ENCODE measurements at regions not wholly inside any gene's neighbourhood (a gene's known extent, or its start where the extent isn't known, plus 50 kb on each side); places are given as distances from the start of the nearest gene placed in this dataset.

DNA sequence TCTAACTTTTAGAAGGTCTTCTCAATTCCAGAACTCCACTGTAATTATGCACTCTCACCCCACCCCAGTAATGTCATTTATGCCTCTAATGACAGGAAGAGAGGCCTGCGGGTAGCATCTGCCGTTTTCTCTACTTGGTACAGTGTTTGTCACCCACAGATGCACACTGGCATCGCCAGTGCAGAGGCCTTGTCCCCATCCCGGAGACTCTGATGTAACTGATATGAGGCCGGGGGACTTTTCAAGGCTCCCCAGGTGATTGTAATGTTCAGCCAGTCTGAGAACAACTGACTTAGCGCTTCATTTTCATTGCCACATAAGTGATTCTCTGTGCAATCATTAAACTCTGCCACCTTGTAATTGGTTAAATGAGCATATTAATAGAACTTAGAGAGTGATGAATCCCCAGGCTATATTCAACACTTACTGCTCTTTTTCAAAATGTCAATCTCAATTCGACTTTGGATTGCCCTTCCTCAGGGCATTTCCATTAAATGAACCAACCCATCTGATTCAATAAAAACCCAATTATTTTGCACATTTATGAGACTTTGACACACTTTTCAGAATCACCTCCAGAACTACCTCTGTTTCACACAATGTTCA, 113.2 kb downstream of the HERPUD2 start:
- DNase-seq, result no peak
- CTCF ChIA-PET, result interaction anchor here (0.5 kb wide), 1 partner anchor 74 kb away, joined by 3 read pairs; no protein-coding TSS in a partner anchor
- H3K36me3 Mint-ChIP-seq, result no peaks in the 10 kb centered on the region
- H3K4me1 Mint-ChIP-seq, result no peaks in the 10 kb centered on the region
- no peak overlapping the region for H3K27ac Mint-ChIP-seq
- no peaks in the 10 kb centered on the region for H3K9me3 Mint-ChIP-seq
- H3K27me3 Mint-ChIP-seq, result peaks cover 10% of the 10 kb centered on the region
- H3K4me3 Mint-ChIP-seq, result no peak overlapping the region

DNA sequence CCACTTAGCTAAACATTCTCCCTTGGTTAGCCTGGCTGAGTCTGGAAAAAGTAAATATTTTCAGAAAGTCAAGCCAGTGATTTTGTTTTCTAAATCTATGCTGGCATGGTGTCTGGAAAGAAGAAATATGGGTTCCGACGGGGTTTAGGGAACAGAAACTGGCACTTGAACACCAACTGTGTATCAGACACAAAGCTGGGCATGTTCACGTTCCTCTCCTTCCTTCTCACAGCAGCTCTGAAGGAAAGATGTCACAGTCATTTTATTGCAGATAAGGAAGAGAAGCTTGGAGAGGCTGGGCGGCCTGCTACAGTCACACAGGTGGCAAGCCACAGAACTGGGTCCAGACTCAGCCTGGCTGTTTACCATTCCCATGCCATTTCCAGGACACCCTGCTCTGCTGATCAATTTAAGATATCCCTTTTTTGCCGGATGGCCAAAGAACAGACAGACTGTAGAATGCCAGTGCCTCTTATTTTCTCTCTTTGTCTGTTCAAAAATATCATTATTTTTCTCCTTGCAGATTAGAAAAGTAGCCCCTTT, 118.8 kb downstream of the HERPUD2 start:
- Mint-ChIP-seq H3K36me3 (no peaks in the 10 kb centered on the region), H3K27me3 (peaks cover 3% of the 10 kb centered on the region), H3K4me1 (no peaks in the 10 kb centered on the region), H3K4me3 (no peak overlapping the region), H3K27ac (no peak overlapping the region), H3K9me3 (no peaks in the 10 kb centered on the region)
- CTCF ChIA-PET, result no interaction called here
- DNase-seq, result no peak

DNA sequence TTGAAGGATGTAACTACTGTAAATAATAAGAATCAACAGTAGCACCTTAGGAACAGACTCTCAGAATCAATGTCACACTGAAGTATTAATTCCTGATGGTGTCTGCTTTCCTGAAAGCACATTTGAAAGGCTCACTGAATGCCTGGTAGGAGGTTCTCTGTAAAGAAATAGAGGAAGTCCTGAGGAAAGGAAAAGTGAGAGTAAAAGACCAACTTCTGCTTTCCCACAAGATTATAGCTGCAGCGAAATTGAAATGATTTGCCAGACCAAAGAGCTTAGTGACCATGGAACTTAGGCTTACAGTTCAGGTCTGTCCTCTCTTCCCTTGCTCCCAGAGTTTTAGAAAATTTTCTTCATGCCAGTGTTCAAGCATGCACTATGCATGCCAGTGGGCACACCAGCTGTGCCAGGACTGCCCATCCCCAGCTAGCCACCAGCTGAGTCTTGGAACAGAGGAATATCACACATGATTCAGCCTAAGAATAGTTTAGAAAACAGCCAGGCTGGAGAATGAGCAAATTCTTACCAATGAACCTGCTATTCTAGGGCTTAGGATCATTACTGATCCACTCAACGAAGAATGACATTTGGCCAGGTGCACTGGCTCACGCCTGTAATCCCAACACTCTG, 123.2 kb downstream of the HERPUD2 start:
- Mint-ChIP-seq H3K36me3 (no peaks in the 10 kb centered on the region), H3K9me3 (no peaks in the 10 kb centered on the region), H3K4me3 (no peak overlapping the region), H3K27ac (no peak overlapping the region), H3K4me1 (no peaks in the 10 kb centered on the region), H3K27me3 (peaks cover 17% of the 10 kb centered on the region)
- DNase-seq, result no peak
- CTCF ChIA-PET, result no interaction called here

DNA sequence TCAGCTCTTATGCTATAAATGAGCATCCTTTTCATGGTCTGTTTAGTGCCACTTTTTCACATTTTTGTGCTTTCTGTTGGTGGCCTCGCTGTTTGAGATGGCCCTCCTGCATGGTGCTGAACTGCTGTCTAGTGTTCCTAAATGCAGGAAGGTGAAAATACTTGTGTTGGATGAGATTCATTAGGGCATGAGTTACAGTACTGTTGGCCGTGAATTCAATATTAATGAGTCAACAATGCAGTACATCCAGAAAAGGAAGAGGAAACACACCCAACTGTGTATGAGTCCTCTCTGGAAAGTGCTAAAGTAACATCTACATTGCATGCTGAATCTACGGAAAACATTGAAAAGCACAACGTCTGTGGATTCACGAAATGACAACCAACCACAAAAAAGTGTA, 124.0 kb downstream of the HERPUD2 start:
- no peaks in the 10 kb centered on the region for H3K4me1 Mint-ChIP-seq
- H3K4me3 Mint-ChIP-seq, result no peak overlapping the region
- no peak overlapping the region for H3K27ac Mint-ChIP-seq
- peaks cover 17% of the 10 kb centered on the region for H3K27me3 Mint-ChIP-seq
- H3K36me3 Mint-ChIP-seq, result no peaks in the 10 kb centered on the region
- CTCF ChIA-PET, result no interaction called here
- no peaks in the 10 kb centered on the region for H3K9me3 Mint-ChIP-seq
- DNase-seq, result no peak

DNA sequence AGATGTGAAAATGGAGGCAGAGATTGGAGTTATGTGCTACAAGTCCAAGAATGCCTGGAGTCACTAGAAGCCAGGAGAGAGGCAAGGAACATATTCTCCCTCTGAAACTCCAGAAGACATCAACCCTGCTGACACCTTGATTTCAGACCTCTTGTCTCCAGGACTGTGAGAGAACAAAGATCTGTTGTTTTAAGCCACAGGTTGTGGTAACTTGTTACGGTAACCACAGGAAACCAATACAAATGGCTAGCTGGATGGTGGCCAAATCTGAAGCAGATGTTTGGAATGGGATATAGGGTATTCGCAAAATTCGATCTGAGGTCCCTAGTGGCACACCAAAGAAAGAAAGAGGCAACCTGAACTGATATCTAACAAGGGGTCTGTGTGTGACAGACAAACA, 129.0 kb downstream of the HERPUD2 start:
- Mint-ChIP-seq H3K4me1 (no peaks in the 10 kb centered on the region), H3K4me3 (no peak overlapping the region), H3K36me3 (no peaks in the 10 kb centered on the region), H3K27ac (no peak overlapping the region), H3K27me3 (peaks cover 23% of the 10 kb centered on the region), H3K9me3 (no peaks in the 10 kb centered on the region)
- CTCF ChIA-PET, result no interaction called here
- no peak for DNase-seq

DNA sequence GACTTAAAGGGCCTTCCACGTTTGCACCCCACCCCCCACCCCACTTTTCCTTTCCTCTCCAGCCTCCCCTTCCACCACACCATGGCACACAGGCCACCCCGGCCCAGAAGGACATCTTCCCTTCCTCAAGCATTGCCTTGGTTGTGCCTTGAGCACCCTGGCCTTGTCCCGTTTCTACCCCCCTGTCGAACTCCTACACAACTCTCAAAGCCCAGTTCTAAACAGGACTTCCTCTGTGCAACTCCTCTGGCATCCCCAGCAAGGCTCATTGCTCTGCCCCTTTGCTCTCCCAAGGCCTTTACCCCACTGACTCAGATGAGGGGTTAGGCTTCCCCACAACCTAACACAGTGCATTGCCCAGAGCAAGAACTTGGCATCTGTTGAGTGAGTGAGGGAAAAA, 136.1 kb downstream of the HERPUD2 start:
- no peak overlapping the region for H3K27ac Mint-ChIP-seq

GRCh38 chr7:35556515-35557471, 138.1 kb downstream of the HERPUD2 start:
- no peak for DNase-seq
- Mint-ChIP-seq H3K36me3 (no peaks in the 10 kb centered on the region), H3K4me1 (no peaks in the 10 kb centered on the region), H3K27me3 (peaks cover 22% of the 10 kb centered on the region), H3K27ac (no peak overlapping the region), H3K4me3 (no peak overlapping the region), H3K9me3 (no peaks in the 10 kb centered on the region)
- CTCF ChIA-PET, result interaction anchor here (0.6 to 1.0 kb wide), 2 partner anchors 11 to 75 kb away, joined by 3 read pairs; no protein-coding TSS in a partner anchor

More for the DNA sequence above, 136.1 kb downstream of the HERPUD2 start:
- Mint-ChIP-seq H3K9me3 (no peaks in the 10 kb centered on the region), H3K4me1 (no peaks in the 10 kb centered on the region), H3K27me3 (peaks cover 22% of the 10 kb centered on the region), H3K4me3 (no peak overlapping the region), H3K36me3 (no peaks in the 10 kb centered on the region)
- CTCF ChIA-PET, result no interaction called here
- DNase-seq, result no peak

DNA sequence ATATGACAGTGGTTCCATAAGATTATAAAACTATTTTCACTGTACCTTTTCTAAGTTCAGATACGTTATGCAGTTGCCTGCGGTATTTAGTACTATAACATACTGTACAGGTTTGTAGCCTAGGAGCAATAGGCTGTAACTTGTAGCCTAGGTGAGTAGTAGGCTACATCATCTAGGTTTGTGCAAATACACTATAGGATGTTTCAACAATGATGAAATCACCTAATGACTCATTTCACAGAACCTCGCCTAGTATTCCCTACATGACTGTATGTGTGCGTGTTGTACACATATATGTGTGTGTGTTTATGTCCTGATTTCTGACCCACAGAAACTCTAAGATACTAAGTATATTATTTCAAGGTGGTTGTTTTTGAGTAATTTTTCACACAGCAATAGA, 139.0 kb downstream of the HERPUD2 start:
- CTCF ChIA-PET, result interaction anchor here (0.6 kb wide), 1 partner anchor 74 kb away, joined by 3 read pairs; no protein-coding TSS in a partner anchor
- H3K4me3 Mint-ChIP-seq, result no peak overlapping the region
- H3K27me3 Mint-ChIP-seq, result peaks cover 19% of the 10 kb centered on the region
- H3K36me3 Mint-ChIP-seq, result no peaks in the 10 kb centered on the region
- DNase-seq, result no peak
- no peaks in the 10 kb centered on the region for H3K4me1 Mint-ChIP-seq
- no peaks in the 10 kb centered on the region for H3K9me3 Mint-ChIP-seq
- H3K27ac Mint-ChIP-seq, result no peak overlapping the region

- Mint-ChIP-seq H3K27me3 (peaks cover 19% of the 10 kb centered on the region), H3K4me1 (no peaks in the 10 kb centered on the region), H3K36me3 (no peaks in the 10 kb centered on the region), H3K27ac (no peak overlapping the region), H3K9me3 (no peaks in the 10 kb centered on the region), H3K4me3 (no peak overlapping the region)
- CTCF ChIA-PET, result no interaction called here
- no peak for DNase-seq
Measured at GRCh38 chr7:35555386-35555785, 139.5 kb downstream of the HERPUD2 start.

DNA sequence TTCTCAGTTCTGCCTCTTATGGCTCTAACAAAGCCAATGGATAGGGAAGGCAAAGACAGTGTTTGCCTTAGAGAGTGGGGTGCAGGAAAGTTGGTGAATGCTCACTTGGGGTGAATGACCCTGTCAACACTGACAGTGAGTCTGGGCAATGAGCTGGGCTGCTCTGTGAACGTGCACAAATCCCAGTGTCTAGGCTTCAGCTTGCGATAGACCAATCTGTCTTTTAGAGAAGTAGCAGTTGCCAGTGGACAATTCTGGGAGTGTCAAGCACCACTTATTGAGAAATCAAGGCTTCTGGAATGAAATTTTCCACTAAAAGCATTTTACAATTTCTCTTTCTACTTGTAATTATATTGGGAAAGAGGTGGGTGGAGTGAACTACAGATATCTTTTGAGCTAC, 141.4 kb downstream of the HERPUD2 start:
- H3K36me3 Mint-ChIP-seq, result no peaks in the 10 kb centered on the region
- H3K27ac Mint-ChIP-seq, result no peak overlapping the region
- no peak overlapping the region for H3K4me3 Mint-ChIP-seq
- H3K27me3 Mint-ChIP-seq, result peaks cover 15% of the 10 kb centered on the region
- H3K4me1 Mint-ChIP-seq, result no peaks in the 10 kb centered on the region
- DNase-seq, result no peak
- H3K9me3 Mint-ChIP-seq, result no peaks in the 10 kb centered on the region
- CTCF ChIA-PET, result interaction anchor here (1.0 to 1.4 kb wide), 2 partner anchors 18 to 33 kb away, joined by 3 to 6 read pairs; no protein-coding TSS in a partner anchor

GRCh38 chr7:35552691-35553090, 142.2 kb downstream of the HERPUD2 start:
- no peak for DNase-seq
- no peak overlapping the region for H3K4me3 Mint-ChIP-seq
- no peaks in the 10 kb centered on the region for H3K36me3 Mint-ChIP-seq
- peaks cover 15% of the 10 kb centered on the region for H3K27me3 Mint-ChIP-seq
- H3K9me3 Mint-ChIP-seq, result no peaks in the 10 kb centered on the region
- H3K27ac Mint-ChIP-seq, result no peak overlapping the region
- CTCF ChIA-PET, result no interaction called here
- no peaks in the 10 kb centered on the region for H3K4me1 Mint-ChIP-seq

DNA sequence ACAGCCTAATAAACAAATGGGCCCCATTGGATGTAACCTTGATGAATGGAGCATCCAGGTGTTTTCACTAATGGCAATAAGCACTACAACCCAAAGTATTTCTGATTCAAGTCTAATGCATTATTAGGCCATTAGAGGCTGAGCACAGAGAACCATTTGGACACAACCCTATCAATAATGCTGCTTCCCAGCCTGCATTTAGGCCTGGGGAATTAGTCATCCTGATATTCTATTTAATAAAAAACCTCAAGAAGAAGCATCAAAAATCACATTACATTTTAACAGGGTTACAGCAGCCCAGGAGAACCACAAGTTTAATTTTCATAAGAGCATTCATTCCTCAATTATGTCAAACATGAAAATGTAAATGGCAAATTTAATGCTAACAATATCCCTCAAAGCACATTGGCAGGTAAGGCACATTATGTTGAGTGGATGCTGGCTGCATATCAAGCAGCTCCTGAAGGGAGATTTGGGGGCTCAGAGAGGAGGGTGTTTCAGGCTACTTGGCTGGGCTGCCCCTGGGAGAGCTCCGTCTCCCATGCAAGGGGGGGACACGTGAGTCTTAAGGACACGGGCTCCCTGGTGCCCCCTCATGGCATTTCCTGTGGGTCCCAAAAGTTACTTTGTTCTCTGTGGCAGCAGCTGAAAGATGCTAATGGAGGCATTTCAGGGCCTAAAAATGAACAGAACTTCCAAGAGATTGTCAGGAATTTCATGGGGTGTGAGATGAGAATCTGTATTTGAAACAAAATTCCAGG, 143.4 kb downstream of the HERPUD2 start:
- H3K27ac Mint-ChIP-seq, result no peak overlapping the region
- H3K36me3 Mint-ChIP-seq, result no peaks in the 10 kb centered on the region
- peaks cover 10% of the 10 kb centered on the region for H3K27me3 Mint-ChIP-seq
- H3K4me3 Mint-ChIP-seq, result no peak overlapping the region
- H3K4me1 Mint-ChIP-seq, result no peaks in the 10 kb centered on the region
- H3K9me3 Mint-ChIP-seq, result no peaks in the 10 kb centered on the region
- no peak for DNase-seq
- CTCF ChIA-PET, result no interaction called here

DNA sequence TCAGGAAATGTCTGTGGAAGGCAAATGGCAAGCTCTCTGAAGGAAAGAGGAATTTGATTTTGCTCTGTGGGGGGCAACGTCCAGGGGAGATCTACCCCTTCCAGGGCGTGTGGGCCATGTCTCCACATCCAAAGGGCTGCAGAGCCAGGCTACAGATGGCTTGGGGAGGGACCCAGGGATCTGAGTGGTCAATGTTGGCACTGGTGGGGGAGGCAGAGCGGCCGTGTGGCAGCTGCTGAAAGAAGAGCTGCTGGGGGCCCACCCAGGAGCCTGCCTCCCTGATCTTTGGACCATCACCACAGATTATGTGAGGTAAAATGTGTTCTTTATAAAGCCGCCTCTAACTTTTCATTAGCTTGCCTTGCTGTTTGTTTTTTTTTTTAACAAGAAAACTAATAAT, 144.1 kb downstream of the HERPUD2 start:
- DNase-seq, result no peak
- Mint-ChIP-seq H3K27me3 (peaks cover 14% of the 10 kb centered on the region), H3K4me1 (no peaks in the 10 kb centered on the region), H3K36me3 (no peaks in the 10 kb centered on the region), H3K4me3 (no peak overlapping the region), H3K27ac (no peak overlapping the region), H3K9me3 (no peaks in the 10 kb centered on the region)
- CTCF ChIA-PET, result no interaction called here

- DNase-seq, result no peak
- CTCF ChIA-PET, result no interaction called here
- Mint-ChIP-seq H3K9me3 (no peaks in the 10 kb centered on the region), H3K27me3 (peaks cover 19% of the 10 kb centered on the region), H3K4me1 (no peaks in the 10 kb centered on the region), H3K27ac (no peak overlapping the region), H3K36me3 (no peaks in the 10 kb centered on the region), H3K4me3 (no peak overlapping the region)
Measured at GRCh38 chr7:35549781-35550180, 145.2 kb downstream of the HERPUD2 start.

All from activated naive CD4-positive, alpha-beta T cell treated with anti-CD3 and anti-CD28 coated beads, Interleukin-2, amount 10 ng/mL, durations not matched to agents 7 days and 5 days (primary cell).